PFSK-1 (cell line): ENCODE measurements at regions not wholly inside any gene's neighbourhood (a gene's known extent, or its start where the extent isn't known, plus 50 kb on each side); places are given as distances from the start of the nearest gene placed in this dataset.

ENCODE experiments used
- FOXP2 ChIP-seq: optimal IDR thresholded peaks from 2 replicates; pipeline ENCODE3; 2011; ENCODE audit warnings: borderline replicate concordance, control low read depth, inconsistent platforms; ENCODE audit not compliant: insufficient read depth; ENCODE audit errors: extremely low read length, extremely low read depth
- POLR2AphosphoS5 ChIP-seq: IDR thresholded peaks from 2 replicates; pipeline ENCODE4 v1.6.1; 2012; ENCODE audit warnings: low read depth, mild to moderate bottlenecking, control low read depth, low read length, moderate library complexity
- SIN3A ChIP-seq: IDR thresholded peaks from 2 replicates; pipeline ENCODE4 v1.6.1; 2012; ENCODE audit warnings: mild to moderate bottlenecking, low read length, moderate library complexity, borderline replicate concordance; ENCODE audit not compliant: insufficient read depth
- TAF1 ChIP-seq: IDR thresholded peaks from 2 replicates; pipeline ENCODE4 v1.6.1; 2012; ENCODE audit warnings: low read length, control low read depth, borderline replicate concordance; ENCODE audit not compliant: insufficient read depth
- TF ChIP-seq, protein P1 (sequence below), 2 experiments: IDR thresholded peaks; 2 replicates each; pipeline versions ENCODE4 v1.6.1 to v1.8.0; 2011 to 2012; ENCODE audit warnings: low read depth in 2 of 2, low read length in 2 of 2, control low read depth in 1 of 2, inconsistent platforms in 1 of 2, mild to moderate bottlenecking in 1 of 2, moderate library complexity in 1 of 2; ENCODE audit not compliant: insufficient read depth in 1 of 2

DNA sequence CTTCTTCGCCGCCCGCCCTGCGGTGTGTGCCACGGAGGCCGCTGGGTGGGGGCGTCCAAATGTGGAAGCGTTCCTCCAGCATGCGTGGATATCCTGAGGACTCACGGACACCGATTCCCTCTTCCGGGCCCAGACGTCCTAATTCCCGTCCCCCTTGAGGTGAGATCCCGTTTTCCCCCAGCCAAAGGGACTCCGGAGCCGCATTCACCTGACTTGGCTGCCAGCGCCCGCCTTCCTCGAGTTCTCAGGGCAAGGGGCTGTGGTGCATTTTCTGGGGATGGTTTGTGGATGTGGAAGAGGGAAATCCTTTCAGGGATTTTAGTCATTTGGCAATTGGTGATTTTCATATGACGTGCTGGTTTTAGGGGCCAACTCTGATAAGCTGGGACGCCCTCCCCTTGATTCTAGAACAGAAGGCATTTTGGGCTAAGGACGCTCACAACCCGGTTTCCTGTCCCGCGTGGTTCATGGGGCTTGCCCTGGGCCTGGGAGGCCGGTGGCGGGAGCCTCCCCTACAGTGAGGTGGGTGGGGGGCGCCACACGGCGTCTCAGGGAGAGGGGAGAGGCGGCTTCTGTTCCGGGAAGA is 165.4 kb downstream of the ACTR3B start:
- TF ChIP-seq FOXP2 (no peak), TAF1 (no peak), POLR2AphosphoS5 (no peak), SIN3A (no peak)
- TF ChIP-seq, protein P1, sequence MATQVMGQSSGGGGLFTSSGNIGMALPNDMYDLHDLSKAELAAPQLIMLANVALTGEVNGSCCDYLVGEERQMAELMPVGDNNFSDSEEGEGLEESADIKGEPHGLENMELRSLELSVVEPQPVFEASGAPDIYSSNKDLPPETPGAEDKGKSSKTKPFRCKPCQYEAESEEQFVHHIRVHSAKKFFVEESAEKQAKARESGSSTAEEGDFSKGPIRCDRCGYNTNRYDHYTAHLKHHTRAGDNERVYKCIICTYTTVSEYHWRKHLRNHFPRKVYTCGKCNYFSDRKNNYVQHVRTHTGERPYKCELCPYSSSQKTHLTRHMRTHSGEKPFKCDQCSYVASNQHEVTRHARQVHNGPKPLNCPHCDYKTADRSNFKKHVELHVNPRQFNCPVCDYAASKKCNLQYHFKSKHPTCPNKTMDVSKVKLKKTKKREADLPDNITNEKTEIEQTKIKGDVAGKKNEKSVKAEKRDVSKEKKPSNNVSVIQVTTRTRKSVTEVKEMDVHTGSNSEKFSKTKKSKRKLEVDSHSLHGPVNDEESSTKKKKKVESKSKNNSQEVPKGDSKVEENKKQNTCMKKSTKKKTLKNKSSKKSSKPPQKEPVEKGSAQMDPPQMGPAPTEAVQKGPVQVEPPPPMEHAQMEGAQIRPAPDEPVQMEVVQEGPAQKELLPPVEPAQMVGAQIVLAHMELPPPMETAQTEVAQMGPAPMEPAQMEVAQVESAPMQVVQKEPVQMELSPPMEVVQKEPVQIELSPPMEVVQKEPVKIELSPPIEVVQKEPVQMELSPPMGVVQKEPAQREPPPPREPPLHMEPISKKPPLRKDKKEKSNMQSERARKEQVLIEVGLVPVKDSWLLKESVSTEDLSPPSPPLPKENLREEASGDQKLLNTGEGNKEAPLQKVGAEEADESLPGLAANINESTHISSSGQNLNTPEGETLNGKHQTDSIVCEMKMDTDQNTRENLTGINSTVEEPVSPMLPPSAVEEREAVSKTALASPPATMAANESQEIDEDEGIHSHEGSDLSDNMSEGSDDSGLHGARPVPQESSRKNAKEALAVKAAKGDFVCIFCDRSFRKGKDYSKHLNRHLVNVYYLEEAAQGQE (IDR thresholded peaks at IDR 0.05; ENCODE audit: insufficient read depth in 1 of 2, low read depth in 2 of 2, low read length in 2 of 2) = no peak

DNA sequence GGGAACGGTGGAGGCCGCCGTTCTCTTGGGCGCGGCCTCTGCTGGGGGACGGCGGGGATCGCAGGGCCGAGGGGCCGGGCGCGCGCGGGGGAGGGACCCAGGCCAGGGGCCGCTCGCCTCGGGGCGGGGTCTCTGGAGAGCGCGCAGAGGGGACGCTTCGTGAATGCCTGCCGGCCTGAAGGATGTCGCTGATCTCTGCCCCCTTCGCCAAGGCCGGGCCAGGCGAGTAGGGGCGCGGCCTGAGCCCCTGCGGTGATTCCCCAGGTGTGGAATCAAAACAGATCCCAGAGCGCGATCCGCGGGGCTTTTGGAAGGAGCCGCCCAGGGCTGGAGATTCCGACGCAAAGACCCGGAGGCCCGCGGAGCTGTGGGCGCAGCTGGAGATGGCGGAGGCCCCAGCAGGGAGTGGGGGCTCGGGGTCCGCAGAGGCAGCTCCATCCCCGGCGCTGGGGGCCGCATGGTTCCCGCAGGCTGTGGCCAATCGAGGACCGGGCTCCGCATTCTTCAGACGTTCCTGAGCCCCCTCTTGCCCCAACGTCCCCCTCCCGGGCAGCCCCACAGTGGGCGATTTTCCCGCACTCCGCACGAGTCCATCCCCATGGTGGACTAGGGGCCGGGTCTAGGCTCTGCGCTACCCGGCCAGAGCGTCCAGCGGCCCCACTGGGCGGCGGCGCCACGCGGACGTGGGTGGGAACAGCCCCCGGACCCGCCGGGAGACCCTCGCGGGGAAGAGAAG is 166.0 kb downstream of the ACTR3B start:
- TF ChIP-seq FOXP2 (no peak), POLR2AphosphoS5 (no peak)
- TF ChIP-seq, protein P1 (IDR thresholded peaks at IDR 0.05; ENCODE audit: insufficient read depth in 1 of 2, low read depth in 2 of 2, low read length in 2 of 2) = no peak

DNA sequence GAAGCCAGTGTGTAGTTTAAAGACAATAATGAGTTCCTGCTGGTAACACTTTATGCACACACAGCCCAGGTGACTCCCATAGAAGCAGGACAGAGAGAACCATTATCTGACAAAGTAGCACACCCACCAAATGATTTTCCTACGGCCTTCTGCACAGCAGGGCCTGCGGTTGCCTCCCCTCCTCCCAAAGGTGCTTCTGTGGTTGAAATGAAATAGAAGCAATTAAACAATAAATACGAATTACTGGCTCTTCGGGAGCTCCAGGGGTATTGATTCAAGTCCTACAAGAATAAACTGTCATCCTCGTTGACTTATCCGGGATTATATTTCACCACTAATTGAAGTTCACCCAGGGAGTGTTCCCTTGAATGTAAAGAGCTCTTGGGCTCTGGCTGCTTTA is 172.1 kb downstream of the ACTR3B start:
- TF ChIP-seq POLR2AphosphoS5 = no peak
- TF ChIP-seq TAF1 = no peak
- no peak for TF ChIP-seq FOXP2
- TF ChIP-seq SIN3A = no peak
- TF ChIP-seq, protein P1 (IDR thresholded peaks at IDR 0.05; ENCODE audit: insufficient read depth in 1 of 2, low read depth in 2 of 2, low read length in 2 of 2) = no peak

DNA sequence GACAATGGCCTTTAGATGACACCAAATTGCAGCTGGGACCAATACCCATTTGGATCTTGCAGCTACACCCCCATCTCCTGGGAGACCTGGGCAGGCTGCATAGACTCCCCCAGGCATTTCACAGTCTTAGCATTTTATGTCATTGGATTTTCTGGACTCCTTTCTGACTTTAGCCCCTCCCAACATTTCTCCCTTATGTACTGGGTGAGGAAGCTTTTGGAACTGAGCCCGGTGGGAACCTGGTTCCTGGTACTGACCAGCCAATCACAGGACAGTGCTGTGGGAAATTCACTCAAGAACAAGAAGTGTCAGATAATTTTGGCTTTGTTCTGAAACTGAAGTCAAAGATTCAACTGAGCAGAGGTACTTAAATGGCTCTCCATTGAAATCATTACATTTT is 177.7 kb downstream of the ACTR3B start:
- TF ChIP-seq FOXP2 = no peak
- TF ChIP-seq TAF1 = no peak
- no peak for TF ChIP-seq SIN3A

DNA sequence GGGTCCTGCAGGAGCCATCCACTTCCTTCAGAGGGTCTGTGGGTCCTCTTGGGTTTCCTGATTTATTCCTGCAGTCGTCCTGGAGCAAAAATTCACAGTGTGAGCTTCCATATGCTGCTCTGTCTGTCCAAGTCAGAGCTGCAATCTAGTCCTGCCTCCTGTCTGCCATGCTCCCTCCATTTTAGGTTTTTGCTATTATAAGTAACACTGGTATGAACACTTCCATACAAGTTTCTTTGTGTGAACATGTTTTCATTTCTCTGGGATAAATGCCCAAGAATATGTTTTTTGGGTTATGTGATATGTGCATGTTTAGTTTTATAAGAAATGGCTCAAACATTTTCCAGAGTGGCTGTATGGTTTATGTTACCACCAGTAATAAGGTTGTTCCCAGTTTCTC is 188.1 kb downstream of the ACTR3B start:
- no peak for TF ChIP-seq FOXP2

DNA sequence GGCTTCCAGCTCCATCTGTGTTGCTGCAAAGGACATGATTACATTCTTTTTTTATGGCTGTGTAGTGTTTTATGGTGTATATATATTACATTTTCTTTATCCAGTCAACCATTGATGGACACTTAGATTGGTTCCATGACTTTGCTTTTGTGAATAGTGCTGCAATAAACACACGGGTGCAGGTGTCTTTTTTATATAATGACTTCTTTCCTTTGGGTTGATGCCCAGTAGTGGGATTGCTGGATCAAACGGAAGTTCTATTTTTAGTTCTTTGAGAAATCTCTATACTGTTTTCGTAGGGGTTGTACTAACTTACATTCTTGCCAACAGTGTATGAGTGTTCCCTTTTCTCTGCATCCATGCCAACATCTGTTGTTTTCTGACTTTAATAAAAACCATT is 189.7 kb downstream of the ACTR3B start:
- no peak for TF ChIP-seq FOXP2
- TF ChIP-seq TAF1 = no peak
- no peak for TF ChIP-seq SIN3A
- TF ChIP-seq POLR2AphosphoS5 = no peak
- TF ChIP-seq, protein P1 (IDR thresholded peaks at IDR 0.05; ENCODE audit: insufficient read depth in 1 of 2, low read depth in 2 of 2, low read length in 2 of 2) = no peak
